ENCODE measurements at regions not wholly inside any gene's neighbourhood (a gene's known extent, or its start where the extent isn't known, plus 50 kb on each side); places are given as distances from the start of the nearest gene placed in this dataset.

DNA sequence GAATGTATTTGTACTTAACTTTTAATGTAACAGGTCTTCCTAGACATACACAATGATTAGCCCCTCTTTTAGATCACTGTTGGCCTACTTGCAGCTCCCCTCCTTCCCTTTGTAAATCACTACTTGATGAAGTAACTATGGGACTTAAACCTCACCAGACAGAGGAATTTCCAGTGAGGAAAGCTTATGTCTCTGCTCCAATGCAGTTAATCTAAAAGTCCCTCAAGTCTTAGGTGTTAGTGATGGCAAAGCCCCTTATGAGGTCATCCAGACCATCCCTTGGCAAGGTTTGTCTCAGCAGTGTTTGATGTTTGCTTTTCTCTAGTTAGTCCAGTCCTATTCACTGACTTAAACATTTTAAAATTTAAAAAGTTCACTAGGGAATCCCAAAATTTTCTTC is 877.3 kb upstream of the INTU start:
- TF ChIP-seq EZH2 (IDR thresholded peaks at IDR 0.05; ENCODE audit: insufficient read depth, poor library complexity, severe bottlenecking) (no peak), EZH2phosphoT487 (IDR thresholded peaks at IDR 0.05; ENCODE audit: insufficient read depth, low read depth) (no peak)

All from GM23248 (cell line).